Mesendoderm (in vitro differentiated cells): ENCODE measurements at regions not wholly inside any gene's neighbourhood (a gene's known extent, or its start where the extent isn't known, plus 50 kb on each side); places are given as distances from the start of the nearest gene placed in this dataset.

Source experiments
- DNase-seq: peaks from one replicate; pipeline ENCODE4 v3.0.0; 2013
- H2AK5ac ChIP-seq: 2 replicates; pipeline ENCODE4 v1.6.1; 2013; ENCODE audit warnings: low read length, inconsistent platforms
- H2BK120ac ChIP-seq: 2 replicates; pipeline ENCODE4 v1.6.1; 2013; ENCODE audit warnings: low read depth, mild to moderate bottlenecking, low read length, moderate library complexity, mixed read lengths
- H2BK15ac ChIP-seq: replicated peaks from 2 replicates; pipeline ENCODE4 v1.6.1; 2013; ENCODE audit warnings: low read depth, mild to moderate bottlenecking, moderate library complexity
- H2BK5ac ChIP-seq: 2 replicates; pipeline ENCODE4 v1.6.1; 2013; ENCODE audit warnings: low read length, inconsistent platforms
- H3K18ac ChIP-seq: 2 replicates; pipeline ENCODE4 v1.6.1; 2013; ENCODE audit warnings: mild to moderate bottlenecking, low read length, mixed read lengths
- H3K23ac ChIP-seq: one replicate; pipeline ENCODE4 v1.6.1; 2013; ENCODE audit warnings: low read length
- H3K27ac ChIP-seq: 2 replicates; pipeline ENCODE4 v1.5.1; 2013; ENCODE audit warnings: low read depth, mild to moderate bottlenecking, inconsistent platforms, low read length, moderate library complexity
- H3K27me3 ChIP-seq: 2 replicates; pipeline ENCODE4 v1.6.1; 2013; ENCODE audit warnings: low read length, control low read depth, mild to moderate bottlenecking, inconsistent platforms; ENCODE audit not compliant: insufficient read depth, poor library complexity
- H3K36me3 ChIP-seq: 2 replicates; pipeline ENCODE4 v1.6.1; 2013; ENCODE audit warnings: low read length, inconsistent platforms; ENCODE audit not compliant: control insufficient read depth, insufficient read depth
- H3K4ac ChIP-seq: one replicate; pipeline ENCODE4 v1.6.1; 2013; ENCODE audit warnings: low read depth, mild to moderate bottlenecking, low read length, moderate library complexity
- H3K4me1 ChIP-seq: 2 replicates; pipeline ENCODE4 v1.6.1; 2013; ENCODE audit warnings: low read depth, low read length, inconsistent platforms; ENCODE audit not compliant: control insufficient read depth
- H3K4me2 ChIP-seq: 2 replicates; pipeline ENCODE4 v1.6.1; 2013; ENCODE audit warnings: low read length
- H3K4me3 ChIP-seq: 2 replicates; pipeline ENCODE4 v1.5.1; 2013; ENCODE audit warnings: mild to moderate bottlenecking, low read length
- H3K56ac ChIP-seq: one replicate; pipeline ENCODE4 v1.6.1; 2013; ENCODE audit warnings: low read length
- H3K79me1 ChIP-seq: 2 replicates; pipeline ENCODE4 v1.6.1; 2013; ENCODE audit warnings: low read length, inconsistent platforms
- H3K79me2 ChIP-seq: 2 replicates; pipeline ENCODE4 v1.6.1; 2013; ENCODE audit warnings: mild to moderate bottlenecking, low read length; ENCODE audit not compliant: control insufficient read depth, insufficient read depth
- H3K9ac ChIP-seq: 2 replicates; pipeline ENCODE4 v1.6.1; 2013; ENCODE audit warnings: low read length, inconsistent platforms
- H4K5ac ChIP-seq: one replicate; pipeline ENCODE4 v1.6.1; 2013; ENCODE audit warnings: low read length
- H4K8ac ChIP-seq: one replicate; pipeline ENCODE4 v1.6.1; 2013; ENCODE audit warnings: low read depth, mild to moderate bottlenecking, control low read depth, low read length, moderate library complexity
- WGBS: extraction: QIAGEN DNeasy Blood & Tissue Kit; methylation state at CpG from one replicate; pipeline ENCODE4 v1.1.7; 2013; ENCODE audit warnings: low lambda C conversion rate, missing lambda C conversion rate; ENCODE audit not compliant: insufficient coverage; ENCODE audit errors: extremely low coverage; 5-methylcytosine and 5-hydroxymethylcytosine counted together

DNA sequence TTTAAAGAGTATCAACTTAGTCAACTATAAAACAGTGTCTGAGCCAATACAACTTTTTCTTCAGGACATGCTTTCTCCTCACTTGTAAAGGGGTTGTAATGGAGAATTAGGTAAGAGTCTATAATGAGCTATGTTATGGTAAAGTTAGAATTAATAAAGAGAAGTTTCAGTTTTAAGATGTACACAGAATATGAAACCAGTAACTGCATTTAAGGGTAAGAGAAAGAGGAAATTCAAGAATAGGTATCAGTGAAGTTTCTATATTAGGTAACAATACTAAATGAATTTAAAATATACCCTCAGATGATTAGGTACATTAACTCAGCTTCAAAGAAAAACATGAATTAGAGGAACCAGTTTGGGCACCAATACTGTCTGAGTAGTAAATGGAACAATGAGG is 1444.3 kb upstream of the ADGRB3 start:
- Histone ChIP-seq H3K4me2 (no peak overlapping the region), H2BK15ac (no peak overlapping the region), H3K4me1 (no peaks in the 10 kb centered on the region), H2BK120ac (no peak overlapping the region), H3K23ac (no peak overlapping the region), H3K56ac (no peak overlapping the region), H3K36me3 (no peaks in the 10 kb centered on the region), H3K79me1 (no peaks in the 10 kb centered on the region), H3K9ac (no peak overlapping the region), H4K8ac (no peak overlapping the region), H3K4me3 (no peak overlapping the region), H3K27ac (no peak overlapping the region), H4K5ac (no peak overlapping the region), H3K4ac (no peak overlapping the region), H2BK5ac (no peak overlapping the region), H3K18ac (no peak overlapping the region), H2AK5ac (no peak overlapping the region), H3K79me2 (no peaks in the 10 kb centered on the region), H3K27me3 (no peaks in the 10 kb centered on the region)
- no peak for DNase-seq

DNA sequence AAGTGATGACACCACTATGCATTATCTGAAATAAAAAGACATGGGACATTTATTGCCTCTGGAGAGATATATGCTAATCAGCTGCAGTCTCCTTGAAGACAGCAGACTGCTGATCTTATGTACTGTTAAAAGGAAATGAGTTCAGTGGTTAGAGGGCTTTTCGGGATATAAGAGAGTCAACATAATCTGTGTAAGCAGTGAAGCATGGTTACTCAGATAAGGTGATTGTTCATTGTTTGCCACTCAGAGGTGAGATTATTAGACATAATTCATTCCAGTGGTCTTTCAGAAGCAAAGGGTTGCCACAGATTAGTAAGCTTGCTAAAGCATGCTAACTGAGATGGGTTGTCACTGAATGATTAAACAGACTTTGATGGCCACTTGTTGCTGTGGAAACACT is 1450.7 kb upstream of the ADGRB3 start:
- no peak overlapping the region for H3K4ac ChIP-seq
- no CpG with 5 or more reads among the region's 1 CpG for WGBS
- no peaks in the 10 kb centered on the region for H3K36me3 ChIP-seq
- no peak overlapping the region for H2BK5ac ChIP-seq
- no peaks in the 10 kb centered on the region for H3K4me1 ChIP-seq
- no peak overlapping the region for H4K5ac ChIP-seq
- no peak overlapping the region for H3K18ac ChIP-seq
- DNase-seq: no peak
- H3K79me2 ChIP-seq: no peaks in the 10 kb centered on the region
- no peak overlapping the region for H3K56ac ChIP-seq
- no peak overlapping the region for H2BK15ac ChIP-seq
- no peak overlapping the region for H3K4me2 ChIP-seq
- H3K4me3 ChIP-seq: no peak overlapping the region
- H3K27me3 ChIP-seq: no peaks in the 10 kb centered on the region
- no peak overlapping the region for H3K9ac ChIP-seq
- H2AK5ac ChIP-seq: no peak overlapping the region
- no peak overlapping the region for H2BK120ac ChIP-seq
- no peak overlapping the region for H3K23ac ChIP-seq
- H3K79me1 ChIP-seq: no peaks in the 10 kb centered on the region
- H4K8ac ChIP-seq: no peak overlapping the region
- no peak overlapping the region for H3K27ac ChIP-seq

GRCh38 chr6:67175101-67175500 is 1460.0 kb upstream of the ADGRB3 start:
- no peaks in the 10 kb centered on the region for H3K36me3 ChIP-seq
- no peaks in the 10 kb centered on the region for H3K79me2 ChIP-seq
- no peaks in the 10 kb centered on the region for H3K79me1 ChIP-seq
- no CpG with 5 or more reads among the region's 1 CpG for WGBS
- no peak overlapping the region for H3K18ac ChIP-seq
- no peak overlapping the region for H3K56ac ChIP-seq
- no peaks in the 10 kb centered on the region for H3K4me1 ChIP-seq
- H3K27me3 ChIP-seq: no peaks in the 10 kb centered on the region
- H3K4me2 ChIP-seq: no peak overlapping the region
- no peak overlapping the region for H3K27ac ChIP-seq
- no peak overlapping the region for H4K5ac ChIP-seq
- H3K23ac ChIP-seq: no peak overlapping the region
- H2BK120ac ChIP-seq: no peak overlapping the region
- H3K4me3 ChIP-seq: no peak overlapping the region
- no peak overlapping the region for H4K8ac ChIP-seq
- no peak overlapping the region for H3K9ac ChIP-seq
- no peak overlapping the region for H3K4ac ChIP-seq
- no peak overlapping the region for H2BK15ac ChIP-seq
- no peak overlapping the region for H2AK5ac ChIP-seq
- no peak overlapping the region for H2BK5ac ChIP-seq
- DNase-seq: no peak

DNA sequence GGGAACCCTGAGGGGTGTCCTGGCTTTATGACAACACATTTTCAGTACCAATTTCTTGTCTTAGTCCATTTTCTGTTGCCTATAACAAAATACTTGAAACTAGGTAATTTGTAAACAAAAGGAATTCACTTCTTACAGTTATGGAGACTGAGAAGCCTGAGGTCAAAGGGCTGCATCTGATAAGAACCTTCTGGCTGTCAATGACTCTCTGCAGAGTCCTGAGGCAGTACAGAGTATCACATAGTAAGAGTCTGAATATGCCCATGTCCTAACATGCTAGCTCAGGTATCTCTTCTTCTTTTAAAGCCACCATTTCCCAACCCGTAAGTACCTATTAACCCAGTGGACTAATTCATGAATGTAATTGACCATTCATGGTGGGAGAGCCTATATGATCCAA is 1458.6 kb upstream of the EYS start:
- Histone ChIP-seq H3K79me1 (no peaks in the 10 kb centered on the region), H3K9ac (no peak overlapping the region), H4K5ac (no peak overlapping the region), H3K4ac (no peak overlapping the region), H3K4me1 (no peaks in the 10 kb centered on the region), H3K4me2 (no peak overlapping the region), H2BK120ac (no peak overlapping the region), H2AK5ac (no peak overlapping the region), H3K18ac (no peak overlapping the region), H3K56ac (no peak overlapping the region), H4K8ac (no peak overlapping the region), H3K27ac (no peak overlapping the region), H3K23ac (no peak overlapping the region), H3K27me3 (no peaks in the 10 kb centered on the region), H2BK15ac (no peak overlapping the region), H3K36me3 (no peaks in the 10 kb centered on the region), H2BK5ac (no peak overlapping the region), H3K4me3 (no peak overlapping the region), H3K79me2 (no peaks in the 10 kb centered on the region)
- WGBS: no CpG with 5 or more reads among the region's 1 CpG
- no peak for DNase-seq

DNA sequence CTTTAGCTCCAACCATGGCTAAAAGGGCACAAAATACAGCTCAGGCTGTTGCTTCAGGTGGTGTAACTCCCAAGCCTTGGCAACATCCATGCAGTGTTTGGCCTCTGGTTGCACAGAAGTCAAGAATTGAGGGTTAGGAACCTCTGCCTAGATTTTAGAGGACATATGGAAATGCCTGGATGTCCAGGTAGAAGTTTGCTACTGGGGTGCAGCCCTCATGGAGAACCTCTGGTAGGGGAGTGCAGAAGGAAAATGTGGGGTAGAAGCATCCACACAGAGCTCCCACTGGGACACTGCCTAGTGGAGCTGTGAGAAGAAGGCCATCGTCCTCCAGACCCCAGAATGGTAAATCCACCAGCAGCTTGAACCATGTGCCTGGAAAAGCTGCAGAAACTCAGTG is 1453.8 kb upstream of the EYS start:
- Histone ChIP-seq H2AK5ac (no peak overlapping the region), H3K79me2 (no peaks in the 10 kb centered on the region), H2BK120ac (no peak overlapping the region), H3K79me1 (no peaks in the 10 kb centered on the region), H3K4me3 (no peak overlapping the region), H3K36me3 (no peaks in the 10 kb centered on the region), H4K5ac (no peak overlapping the region), H3K27ac (no peak overlapping the region), H3K27me3 (no peaks in the 10 kb centered on the region), H3K4ac (no peak overlapping the region), H3K56ac (no peak overlapping the region), H3K4me1 (no peaks in the 10 kb centered on the region), H3K9ac (no peak overlapping the region), H4K8ac (no peak overlapping the region), H2BK5ac (no peak overlapping the region), H3K18ac (no peak overlapping the region), H2BK15ac (no peak overlapping the region), H3K23ac (no peak overlapping the region), H3K4me2 (no peak overlapping the region)
- WGBS: no CpG with 5 or more reads among the region's 1 CpG
- peak; percentile 8 for DNase-seq

- Histone ChIP-seq H2AK5ac (no peak overlapping the region), H3K79me1 (no peaks in the 10 kb centered on the region), H2BK120ac (no peak overlapping the region), H3K36me3 (no peaks in the 10 kb centered on the region), H3K56ac (no peak overlapping the region), H3K9ac (no peak overlapping the region), H4K8ac (no peak overlapping the region), H3K27me3 (no peaks in the 10 kb centered on the region), H3K27ac (no peak overlapping the region), H3K79me2 (no peaks in the 10 kb centered on the region), H4K5ac (no peak overlapping the region), H3K4me1 (no peaks in the 10 kb centered on the region), H3K4me3 (no peak overlapping the region), H2BK15ac (no peak overlapping the region), H3K18ac (no peak overlapping the region), H3K23ac (no peak overlapping the region), H2BK5ac (no peak overlapping the region), H3K4me2 (no peak overlapping the region), H3K4ac (no peak overlapping the region)
- no peak for DNase-seq
- 100% methylated on average over 1 of the region's 4 CpGs for WGBS
Observed at GRCh38 chr6:67141005-67141404, 1434.0 kb upstream of the EYS start.
